Vagina (tissue), 2 donors: ENCODE measurements at regions not wholly inside any gene's neighbourhood (a gene's known extent, or its start where the extent isn't known, plus 50 kb on each side); places are given as distances from the start of the nearest gene placed in this dataset.

Source experiments
- CTCF ChIP-seq, 3 experiments: fragments of 450-650 bp in 2 of 3; fragments of 200-600 bp in 1 of 3; sonication (generic) in 1 of 3; IDR thresholded peaks; one replicate each; pipeline ENCODE4 v1.5.1; 2017 to 2019; ENCODE audit warnings: antibody characterized with exemption in 3 of 3, mild to moderate bottlenecking in 2 of 3, moderate library complexity in 2 of 3
- POLR2A ChIP-seq, 2 donors: fragments of 450-650 bp; IDR thresholded peaks; one replicate each; pipeline ENCODE4 v1.6.1; 2017; ENCODE audit warnings: antibody characterized with exemption in 2 of 2, mild to moderate bottlenecking in 2 of 2, moderate library complexity in 2 of 2

GRCh38 chr2:81412681-81413080 is 1108.1 kb upstream of the LRRTM1 start:
- no peak for TF ChIP-seq CTCF (IDR thresholded peaks at IDR 0.05)
- no peak for TF ChIP-seq POLR2A (IDR thresholded peaks at IDR 0.05)
